ENCODE measurements at regions not wholly inside any gene's neighbourhood (a gene's known extent, or its start where the extent isn't known, plus 50 kb on each side); places are given as distances from the start of the nearest gene placed in this dataset.

- no peak for TF ChIP-seq CTCF (IDR thresholded peaks at IDR 0.05; ENCODE audit: low read depth, low read length, missing input control)
Measured at GRCh38 chr3:86673991-86674390, 317.0 kb downstream of the VGLL3 start (continued).

GRCh38 chr3:86661817-86662216 lies 329.1 kb downstream of the VGLL3 start:
- Histone ChIP-seq H3K27me3 (ENCODE audit: control insufficient read depth in 4 of 4, insufficient read depth in 4 of 4, low read length in 3 of 4) (no peaks in the 10 kb centered on the region), H3K36me3 (ENCODE audit: control insufficient read depth in 4 of 4, insufficient read depth in 3 of 4, low read depth in 1 of 4, low read length in 3 of 4) (no peaks in the 10 kb centered on the region), H3K4me1 (ENCODE audit: control insufficient read depth in 4 of 4, insufficient read depth in 4 of 4, low read length in 3 of 4) (no peaks in the 10 kb centered on the region), H3K9ac (ENCODE audit: low read depth in 1 of 2, low read length in 2 of 2) (no peak overlapping the region), H3K9me3 (ENCODE audit: control insufficient read depth in 4 of 4, low read length in 3 of 4) (peaks cover 0 to 2% (median 1%) of the 10 kb centered on the region in 4 donors), H3K27ac (ENCODE audit: low read depth in 1 of 2, low read length in 2 of 2) (no peak overlapping the region), H3K4me3 (ENCODE audit: low read depth in 1 of 3, low read length in 3 of 3) (no peak overlapping the region)
- DNase-seq (ENCODE audit: low spot score): no peak
- 73% methylated on average over 2 of the region's 2 CpGs for WGBS
- no peak for TF ChIP-seq FOXA2 (IDR thresholded peaks at IDR 0.05)
- TF ChIP-seq HNF4G (IDR thresholded peaks at IDR 0.05): no peak
- no peak for TF ChIP-seq NR2F2 (IDR thresholded peaks at IDR 0.05)
- no peak for TF ChIP-seq MAX (IDR thresholded peaks at IDR 0.05)
- no peak for TF ChIP-seq SP1 (IDR thresholded peaks at IDR 0.05)

DNA sequence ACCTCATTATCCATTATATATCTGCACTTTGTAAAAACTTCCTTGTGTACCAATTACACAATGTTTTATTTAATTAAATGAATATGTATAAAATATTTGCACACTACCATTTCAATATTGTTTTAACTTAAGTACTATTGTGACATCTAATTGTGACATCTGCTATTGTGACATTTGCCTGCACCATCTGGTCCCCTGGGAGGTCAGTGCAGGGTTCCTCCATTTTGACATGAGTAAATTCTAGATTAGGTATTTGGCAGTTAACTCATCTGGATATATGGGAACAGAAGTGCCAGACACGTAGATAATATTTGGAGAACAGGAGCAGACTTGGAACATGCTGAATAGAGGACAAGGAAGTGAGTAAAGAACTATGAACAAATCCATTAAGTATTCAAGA lies 332.1 kb downstream of the VGLL3 start:
- no peak overlapping the region for H3K4me3 ChIP-seq (ENCODE audit: low read depth in 1 of 3, low read length in 3 of 3)
- TF ChIP-seq CTCF (IDR thresholded peaks at IDR 0.05; ENCODE audit: low read depth, low read length, missing input control): no peak
- no peak for TF ChIP-seq JUND (IDR thresholded peaks at IDR 0.05)
- TF ChIP-seq, protein P1, sequence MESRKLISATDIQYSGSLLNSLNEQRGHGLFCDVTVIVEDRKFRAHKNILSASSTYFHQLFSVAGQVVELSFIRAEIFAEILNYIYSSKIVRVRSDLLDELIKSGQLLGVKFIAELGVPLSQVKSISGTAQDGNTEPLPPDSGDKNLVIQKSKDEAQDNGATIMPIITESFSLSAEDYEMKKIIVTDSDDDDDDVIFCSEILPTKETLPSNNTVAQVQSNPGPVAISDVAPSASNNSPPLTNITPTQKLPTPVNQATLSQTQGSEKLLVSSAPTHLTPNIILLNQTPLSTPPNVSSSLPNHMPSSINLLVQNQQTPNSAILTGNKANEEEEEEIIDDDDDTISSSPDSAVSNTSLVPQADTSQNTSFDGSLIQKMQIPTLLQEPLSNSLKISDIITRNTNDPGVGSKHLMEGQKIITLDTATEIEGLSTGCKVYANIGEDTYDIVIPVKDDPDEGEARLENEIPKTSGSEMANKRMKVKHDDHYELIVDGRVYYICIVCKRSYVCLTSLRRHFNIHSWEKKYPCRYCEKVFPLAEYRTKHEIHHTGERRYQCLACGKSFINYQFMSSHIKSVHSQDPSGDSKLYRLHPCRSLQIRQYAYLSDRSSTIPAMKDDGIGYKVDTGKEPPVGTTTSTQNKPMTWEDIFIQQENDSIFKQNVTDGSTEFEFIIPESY (IDR thresholded peaks at IDR 0.05): no peak
- TF ChIP-seq FOXA1 (IDR thresholded peaks at IDR 0.05): no peak
- TF ChIP-seq EGR1 (IDR thresholded peaks at IDR 0.05; ENCODE audit: low read depth in 2 of 2): no peak
- TF ChIP-seq MAX (IDR thresholded peaks at IDR 0.05): no peak
- TF ChIP-seq TAF1 (conservative IDR thresholded peaks at IDR 0.05): no peak
- TF ChIP-seq FOXA2 (IDR thresholded peaks at IDR 0.05): no peak
- TF ChIP-seq NR2F2 (IDR thresholded peaks at IDR 0.05): no peak
- TF ChIP-seq RXRA (IDR thresholded peaks at IDR 0.05): no peak
- TF ChIP-seq HNF4G (IDR thresholded peaks at IDR 0.05): no peak
- peaks cover 0 to 4% (median 0%) of the 10 kb centered on the region in 4 donors for H3K27me3 ChIP-seq (ENCODE audit: control insufficient read depth in 4 of 4, insufficient read depth in 4 of 4, low read length in 3 of 4)
- no peaks in the 10 kb centered on the region for H3K4me1 ChIP-seq (ENCODE audit: control insufficient read depth in 4 of 4, insufficient read depth in 4 of 4, low read length in 3 of 4)
- H3K27ac ChIP-seq (ENCODE audit: low read depth in 1 of 2, low read length in 2 of 2): no peak overlapping the region
- no peaks in the 10 kb centered on the region for H3K36me3 ChIP-seq (ENCODE audit: control insufficient read depth in 4 of 4, insufficient read depth in 3 of 4, low read depth in 1 of 4, low read length in 3 of 4)
- no peak overlapping the region for H3K9ac ChIP-seq (ENCODE audit: low read depth in 1 of 2, low read length in 2 of 2)
- 55% methylated on average over 1 of the region's 1 CpG for WGBS
- H3K9me3 ChIP-seq (ENCODE audit: control insufficient read depth in 4 of 4, low read length in 3 of 4): peaks cover 0 to 2% (median 0%) of the 10 kb centered on the region in 4 donors
- DNase-seq (ENCODE audit: low spot score): no peak
